Lower leg skin (tissue), 4 donors: ENCODE measurements at regions not wholly inside any gene's neighbourhood (a gene's known extent, or its start where the extent isn't known, plus 50 kb on each side); places are given as distances from the start of the nearest gene placed in this dataset.
A peak's percentile ranks its signal among the peaks of the same experiment; 100 is the strongest.

Source experiments
- DNase-seq, 2 donors: peaks; one replicate each; pipeline ENCODE4 v3.0.0-alpha.2; 2019; ENCODE audit warnings: low spot score in 2 of 2
- H3K4me3 ChIP-seq: fragments of 200-600 bp; sonication (generic); 2 replicates; pipeline ENCODE4 v1.5.1; 2017; ENCODE audit warnings: mild to moderate bottlenecking, low read depth; ENCODE audit not compliant: poor library complexity, severe bottlenecking
- POLR2A ChIP-seq, 2 donors: fragments of 450-650 bp; IDR thresholded peaks; one replicate each; pipeline ENCODE4 v1.6.1; 2016 to 2017; ENCODE audit warnings: antibody characterized with exemption in 2 of 2, mild to moderate bottlenecking in 1 of 2, moderate library complexity in 1 of 2
- WGBS, 2 donors: methylation state at CpG; one replicate each; pipeline ENCODE4 v1.1.5; 2018; 5-methylcytosine and 5-hydroxymethylcytosine counted together
- intact Hi-C: fragments of 100-400 bp; cut with DNase I; formaldehyde crosslinking; loops from one replicate; pipeline ENCODE4 v1.15.0; 2023; ENCODE audit warnings: low total_unique reads
- TF ChIP-seq, protein P1 (sequence below), 3 donors: fragments of 450-650 bp; IDR thresholded peaks; one replicate each; pipeline ENCODE4 v1.5.1; 2016; ENCODE audit warnings: antibody characterized with exemption in 3 of 3, mild to moderate bottlenecking in 3 of 3, moderate library complexity in 2 of 3

- no peak for DNase-seq
- intact Hi-C loops, result no loop called here
- WGBS, 2 donors, result 84 to 88% methylated on average over 2 of the region's 2 CpGs
- no peak for TF ChIP-seq POLR2A (IDR thresholded peaks at IDR 0.05)
- TF ChIP-seq, protein P1, sequence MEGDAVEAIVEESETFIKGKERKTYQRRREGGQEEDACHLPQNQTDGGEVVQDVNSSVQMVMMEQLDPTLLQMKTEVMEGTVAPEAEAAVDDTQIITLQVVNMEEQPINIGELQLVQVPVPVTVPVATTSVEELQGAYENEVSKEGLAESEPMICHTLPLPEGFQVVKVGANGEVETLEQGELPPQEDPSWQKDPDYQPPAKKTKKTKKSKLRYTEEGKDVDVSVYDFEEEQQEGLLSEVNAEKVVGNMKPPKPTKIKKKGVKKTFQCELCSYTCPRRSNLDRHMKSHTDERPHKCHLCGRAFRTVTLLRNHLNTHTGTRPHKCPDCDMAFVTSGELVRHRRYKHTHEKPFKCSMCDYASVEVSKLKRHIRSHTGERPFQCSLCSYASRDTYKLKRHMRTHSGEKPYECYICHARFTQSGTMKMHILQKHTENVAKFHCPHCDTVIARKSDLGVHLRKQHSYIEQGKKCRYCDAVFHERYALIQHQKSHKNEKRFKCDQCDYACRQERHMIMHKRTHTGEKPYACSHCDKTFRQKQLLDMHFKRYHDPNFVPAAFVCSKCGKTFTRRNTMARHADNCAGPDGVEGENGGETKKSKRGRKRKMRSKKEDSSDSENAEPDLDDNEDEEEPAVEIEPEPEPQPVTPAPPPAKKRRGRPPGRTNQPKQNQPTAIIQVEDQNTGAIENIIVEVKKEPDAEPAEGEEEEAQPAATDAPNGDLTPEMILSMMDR (IDR thresholded peaks at IDR 0.05), result no peak
- H3K4me3 ChIP-seq, result no peak overlapping the region
Observed at GRCh38 chr1:239947801-239948200, 143.9 kb upstream of the FMN2 start.

DNA sequence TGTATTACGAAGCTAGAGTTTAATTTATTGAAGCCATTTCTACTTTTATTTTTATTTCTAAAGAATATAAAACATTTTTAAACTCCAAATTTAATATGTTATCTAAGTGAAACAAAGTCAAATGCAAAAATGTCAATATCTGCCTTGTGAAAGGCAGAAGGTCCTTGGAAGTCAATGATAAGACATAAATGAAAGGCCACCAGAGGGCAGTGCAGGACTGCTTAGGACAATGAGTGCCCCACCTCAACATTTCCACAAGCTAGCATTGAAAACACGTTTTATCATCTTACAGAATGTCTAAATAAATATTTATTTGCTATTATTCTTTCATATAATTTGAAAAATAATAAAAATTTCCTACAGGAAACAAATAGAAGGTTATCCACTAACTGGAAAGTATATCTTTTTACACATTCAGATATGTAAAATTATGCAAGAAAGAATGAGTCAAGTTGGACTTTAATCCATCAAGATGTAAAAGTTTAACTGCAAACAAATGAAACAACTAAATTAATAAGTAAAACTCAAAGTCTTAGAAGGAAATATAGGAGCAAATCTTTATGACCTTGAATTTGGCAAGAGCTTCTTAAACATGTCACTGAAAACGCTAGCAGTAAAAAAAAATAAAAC is 140.1 kb upstream of the FMN2 start:
- 31 to 37% methylated on average over 3 of the region's 3 CpGs for WGBS, 2 donors
- intact Hi-C loops, result no loop called here
- DNase-seq, result peak in 1 of 2 donors; percentile 44
- no peak overlapping the region for H3K4me3 ChIP-seq
- TF ChIP-seq, protein P1 (IDR thresholded peaks at IDR 0.05), result no peak

- WGBS, 2 donors, result 74 to 85% methylated on average over 10 of the region's 10 CpGs
Observed at GRCh38 chr1:239952348-239953308, 139.1 kb upstream of the FMN2 start.

GRCh38 chr1:239954836-239955235 is 136.8 kb upstream of the FMN2 start:
- TF ChIP-seq, protein P1 (IDR thresholded peaks at IDR 0.05), result no peak
- TF ChIP-seq POLR2A (IDR thresholded peaks at IDR 0.05), result no peak
- H3K4me3 ChIP-seq, result no peak overlapping the region
- intact Hi-C loops, result no loop called here
- no peak for DNase-seq
- WGBS, 2 donors, result 75 to 87% methylated on average over 15 to 17 of the region's 18 CpGs

More at GRCh38 chr1:239952348-239953308, 139.1 kb upstream of the FMN2 start:
- TF ChIP-seq, protein P1 (IDR thresholded peaks at IDR 0.05), result no peak
- no peak for TF ChIP-seq POLR2A (IDR thresholded peaks at IDR 0.05)
- DNase-seq, result no peak
- intact Hi-C loops, result no loop called here
- H3K4me3 ChIP-seq, result no peak overlapping the region

DNA sequence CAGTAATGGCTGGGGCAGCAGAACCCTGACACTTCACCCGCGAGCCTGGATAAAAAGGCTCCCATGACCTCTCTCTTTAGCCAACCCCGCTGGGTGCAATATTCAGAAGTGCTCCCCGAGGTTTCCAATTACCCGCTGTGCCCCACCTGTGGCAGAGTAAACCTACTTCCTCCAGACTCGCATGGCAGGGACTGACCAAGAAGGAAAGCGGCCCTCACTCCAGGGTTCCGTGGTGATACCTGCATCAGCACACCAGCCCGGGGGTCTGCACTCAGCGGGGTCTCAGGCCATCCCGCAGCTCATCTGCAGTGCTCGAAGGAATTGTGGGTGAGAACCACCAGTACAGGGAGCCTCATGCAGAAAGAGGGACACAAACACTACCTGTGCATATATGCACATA is 136.3 kb upstream of the FMN2 start:
- H3K4me3 ChIP-seq, result no peak overlapping the region
- intact Hi-C loops, result no loop called here
- TF ChIP-seq POLR2A (IDR thresholded peaks at IDR 0.05), result no peak
- TF ChIP-seq, protein P1 (IDR thresholded peaks at IDR 0.05), result no peak
- no peak for DNase-seq
- 90 to 94% methylated on average over 12 of the region's 12 CpGs for WGBS, 2 donors
